ENCODE measurements at regions not wholly inside any gene's neighbourhood (a gene's known extent, or its start where the extent isn't known, plus 50 kb on each side); places are given as distances from the start of the nearest gene placed in this dataset.

GRCh38 chr6:53995935-53996334 lies 115.3 kb upstream of the MLIP start:
- Mint-ChIP-seq H3K36me3 (no peaks in the 10 kb centered on the region), H3K27me3 (ENCODE audit: low read depth) (no peaks in the 10 kb centered on the region), H3K4me1 (no peaks in the 10 kb centered on the region), H3K9me3 (no peaks in the 10 kb centered on the region), H3K27ac (no peak overlapping the region), H3K4me3 (no peak overlapping the region)
- no peak for TF ChIP-seq CTCF (IDR thresholded peaks at IDR 0.05; ENCODE audit: unreplicated experiment)
- DNase-seq (ENCODE audit: low spot score in 2 of 2, unreplicated experiment in 2 of 2), result no peak

GRCh38 chr6:53998303-53998702 lies 112.9 kb upstream of the MLIP start:
- no peak for DNase-seq (ENCODE audit: low spot score in 2 of 2, unreplicated experiment in 2 of 2)
- Mint-ChIP-seq H3K4me3 (no peak overlapping the region), H3K9me3 (no peaks in the 10 kb centered on the region), H3K36me3 (no peaks in the 10 kb centered on the region), H3K27ac (no peak overlapping the region), H3K27me3 (ENCODE audit: low read depth) (no peaks in the 10 kb centered on the region), H3K4me1 (peaks cover 4% of the 10 kb centered on the region)
- TF ChIP-seq CTCF (IDR thresholded peaks at IDR 0.05; ENCODE audit: unreplicated experiment), result no peak

- Mint-ChIP-seq H3K36me3 (no peaks in the 10 kb centered on the region), H3K4me3 (no peak overlapping the region), H3K4me1 (peaks cover 6% of the 10 kb centered on the region), H3K9me3 (no peaks in the 10 kb centered on the region), H3K27ac (no peak overlapping the region), H3K27me3 (ENCODE audit: low read depth) (no peaks in the 10 kb centered on the region)
- no peak for DNase-seq (ENCODE audit: low spot score in 2 of 2, unreplicated experiment in 2 of 2)
- TF ChIP-seq CTCF (IDR thresholded peaks at IDR 0.05; ENCODE audit: unreplicated experiment), result no peak
Measured at GRCh38 chr6:53999088-53999755, 112.0 kb upstream of the MLIP start.

- peaks cover 6% of the 10 kb centered on the region for H3K4me1 Mint-ChIP-seq
- H3K36me3 Mint-ChIP-seq, result no peaks in the 10 kb centered on the region
- H3K27me3 Mint-ChIP-seq (ENCODE audit: low read depth), result no peaks in the 10 kb centered on the region
- no peaks in the 10 kb centered on the region for H3K9me3 Mint-ChIP-seq
- DNase-seq (ENCODE audit: low spot score in 2 of 2, unreplicated experiment in 2 of 2), result no peak
- no peak overlapping the region for H3K27ac Mint-ChIP-seq
- no peak for TF ChIP-seq CTCF (IDR thresholded peaks at IDR 0.05; ENCODE audit: unreplicated experiment)
- no peak overlapping the region for H3K4me3 Mint-ChIP-seq
Measured at GRCh38 chr6:54002116-54002515, 109.1 kb upstream of the MLIP start.

- Mint-ChIP-seq H3K36me3 (no peaks in the 10 kb centered on the region), H3K4me1 (peaks cover 6% of the 10 kb centered on the region), H3K4me3 (no peak overlapping the region), H3K27me3 (ENCODE audit: low read depth) (no peaks in the 10 kb centered on the region), H3K27ac (no peak overlapping the region), H3K9me3 (no peaks in the 10 kb centered on the region)
- no peak for TF ChIP-seq CTCF (IDR thresholded peaks at IDR 0.05; ENCODE audit: unreplicated experiment)
- DNase-seq (ENCODE audit: low spot score in 2 of 2, unreplicated experiment in 2 of 2), result no peak
Measured at GRCh38 chr6:54003316-54003715, 107.9 kb upstream of the MLIP start.

GRCh38 chr6:54008589-54008988 lies 102.7 kb upstream of the MLIP start:
- Mint-ChIP-seq H3K4me1 (no peaks in the 10 kb centered on the region), H3K27ac (no peak overlapping the region), H3K9me3 (peaks cover 2% of the 10 kb centered on the region), H3K4me3 (no peak overlapping the region), H3K27me3 (ENCODE audit: low read depth) (no peaks in the 10 kb centered on the region), H3K36me3 (no peaks in the 10 kb centered on the region)
- no peak for DNase-seq (ENCODE audit: low spot score in 2 of 2, unreplicated experiment in 2 of 2)
- TF ChIP-seq CTCF (IDR thresholded peaks at IDR 0.05; ENCODE audit: unreplicated experiment), result no peak
